HG02852 (cell line): ENCODE measurements at regions not wholly inside any gene's neighbourhood (a gene's known extent, or its start where the extent isn't known, plus 50 kb on each side); places are given as distances from the start of the nearest gene placed in this dataset.
A peak's percentile ranks its signal among the peaks of the same experiment; 100 is the strongest.

Source experiments
- ATAC-seq: cut with Tn5 transposase; IDR thresholded peaks from one replicate; pipeline ENCODE4 v1.9.1; 2021; ENCODE audit warnings: mild to moderate bottlenecking, moderate library complexity; ENCODE audit not compliant: unreplicated experiment

DNA sequence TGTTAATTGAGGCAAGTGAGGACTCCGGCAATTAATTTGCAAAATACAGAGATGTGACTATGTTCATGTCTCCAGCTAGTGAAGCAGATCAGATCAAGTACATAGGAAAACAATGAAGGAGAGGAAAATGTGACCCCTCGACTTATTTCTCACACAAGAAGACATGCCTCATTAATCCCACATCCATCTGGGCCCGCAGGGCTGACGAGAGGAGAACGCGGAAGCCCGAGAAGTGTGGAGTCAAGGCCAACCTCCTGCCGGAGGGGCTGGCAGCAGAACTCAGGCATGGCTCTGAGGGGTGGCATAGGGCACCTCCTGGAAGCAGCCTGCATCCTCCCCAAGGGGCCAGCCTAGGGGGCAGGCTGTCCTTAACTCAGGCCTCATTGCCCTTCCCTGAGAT lies 54.4 kb downstream of the ZNF503 start:
- no peak for ATAC-seq

DNA sequence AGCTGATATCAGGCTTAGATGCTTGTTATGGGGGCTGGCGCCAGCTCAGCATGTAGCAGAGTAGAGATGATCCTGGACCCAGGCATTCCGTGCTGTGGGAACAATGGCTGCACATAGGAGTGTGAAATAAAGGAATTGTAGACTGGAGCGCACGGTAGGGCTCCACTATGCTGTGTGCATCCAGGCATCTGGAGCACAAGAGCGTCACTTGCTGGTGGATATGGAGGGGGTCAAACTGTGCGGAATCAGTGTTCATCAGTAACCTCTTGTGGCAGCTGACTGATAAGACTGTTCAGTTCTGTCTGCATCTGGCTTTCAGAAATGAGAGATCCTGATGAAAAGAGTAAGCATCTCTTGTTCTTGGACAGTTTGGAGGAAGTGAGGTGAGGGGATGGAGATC lies 55.8 kb downstream of the ZNF503 start:
- no peak for ATAC-seq

GRCh38 chr10:75344170-75344569 lies 57.4 kb downstream of the ZNF503 start:
- no peak for ATAC-seq

- ATAC-seq = no peak
These were observed 59.2 kb downstream of the ZNF503 start for GRCh38 chr10:75342397-75342796.

GRCh38 chr10:75335983-75336382 lies 65.6 kb downstream of the ZNF503 start:
- peak; percentile 83 for ATAC-seq

GRCh38 chr10:75335191-75335590 lies 66.4 kb downstream of the ZNF503 start:
- ATAC-seq = no peak

DNA sequence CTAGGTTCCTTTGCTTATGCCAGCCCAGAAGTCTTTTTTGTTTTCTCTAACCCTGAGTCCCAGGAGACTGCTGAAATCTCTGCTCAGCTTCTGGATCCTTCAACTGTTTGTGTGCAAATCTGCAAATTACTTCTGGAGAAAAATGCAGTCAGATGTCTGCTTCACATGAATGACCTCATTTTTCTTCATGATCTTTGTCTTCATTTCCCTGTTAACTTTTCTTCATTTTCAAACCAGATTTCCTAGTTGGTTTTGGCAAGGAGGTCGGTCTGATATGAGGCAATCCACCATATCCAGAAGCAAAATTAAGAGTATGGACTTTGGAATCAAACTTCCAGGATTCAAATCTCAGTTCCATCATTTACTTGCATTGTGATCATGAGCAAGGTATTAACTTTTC lies 66.8 kb downstream of the ZNF503 start:
- no peak for ATAC-seq

DNA sequence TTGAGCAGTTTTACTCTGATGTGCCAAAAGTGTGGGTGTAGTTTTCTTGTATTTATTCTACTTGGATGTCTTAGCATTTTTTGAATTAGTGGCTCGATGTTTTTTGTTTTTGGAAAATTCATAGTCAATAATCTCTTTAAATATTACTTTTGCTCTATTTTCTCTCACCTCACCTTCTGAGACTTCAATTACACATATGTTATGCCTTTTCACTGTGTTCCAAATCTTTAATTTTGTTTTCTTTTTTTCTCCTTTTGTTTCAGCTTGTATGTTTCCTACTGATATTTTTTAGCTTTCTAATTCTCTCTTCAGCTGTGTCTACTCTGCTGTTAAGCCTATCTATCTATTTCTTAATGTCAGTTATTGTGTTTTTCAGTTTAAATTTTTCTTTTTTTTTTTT lies 69.5 kb downstream of the ZNF503 start:
- ATAC-seq = no peak

DNA sequence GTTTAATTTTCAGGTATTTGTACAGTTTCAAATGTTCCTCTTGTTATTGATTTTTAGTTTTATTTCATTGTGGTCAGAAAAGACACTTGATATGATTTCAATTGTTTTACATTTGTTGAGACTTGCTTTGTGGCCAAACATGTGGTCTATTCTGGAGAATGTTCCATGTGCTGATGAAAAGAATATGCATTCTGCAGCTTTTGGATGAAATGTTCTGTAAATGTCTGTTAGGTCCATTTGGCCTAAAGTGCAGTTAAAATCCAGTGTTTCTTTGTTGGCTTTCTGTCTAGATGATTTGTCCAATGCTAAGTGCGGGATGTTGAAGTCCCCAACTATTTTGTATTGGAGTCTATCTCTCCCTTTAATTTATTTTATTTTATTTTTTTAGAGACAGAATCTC lies 70.5 kb downstream of the ZNF503 start:
- no peak for ATAC-seq

DNA sequence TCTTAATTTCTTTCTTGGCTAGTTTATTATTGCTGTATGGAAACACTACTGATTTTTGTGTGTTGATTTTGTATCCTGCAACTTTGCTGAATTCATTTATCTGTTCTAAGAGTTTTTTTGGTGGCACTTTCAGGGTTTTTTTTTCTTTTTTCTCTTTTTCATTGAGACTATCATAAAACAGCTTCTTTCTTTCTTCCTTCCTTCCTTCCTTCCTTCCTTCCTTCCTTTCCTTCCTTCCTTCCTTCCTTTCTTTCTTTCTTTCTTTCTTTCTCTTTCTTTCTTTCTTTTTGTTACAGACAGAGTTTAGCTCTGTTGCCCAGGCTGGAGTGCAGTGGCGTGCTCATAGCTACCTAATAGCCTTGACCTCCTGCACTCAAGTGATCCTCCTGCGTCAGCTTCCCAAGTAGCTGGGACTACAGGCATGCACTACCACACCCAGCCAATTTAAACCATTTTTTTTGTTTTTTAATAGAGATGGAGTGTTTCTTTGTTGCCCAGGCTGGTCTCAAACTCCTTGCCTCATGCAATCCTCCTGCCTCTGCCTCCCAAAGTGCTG lies 72.3 kb downstream of the ZNF503 start:
- ATAC-seq = no peak

DNA sequence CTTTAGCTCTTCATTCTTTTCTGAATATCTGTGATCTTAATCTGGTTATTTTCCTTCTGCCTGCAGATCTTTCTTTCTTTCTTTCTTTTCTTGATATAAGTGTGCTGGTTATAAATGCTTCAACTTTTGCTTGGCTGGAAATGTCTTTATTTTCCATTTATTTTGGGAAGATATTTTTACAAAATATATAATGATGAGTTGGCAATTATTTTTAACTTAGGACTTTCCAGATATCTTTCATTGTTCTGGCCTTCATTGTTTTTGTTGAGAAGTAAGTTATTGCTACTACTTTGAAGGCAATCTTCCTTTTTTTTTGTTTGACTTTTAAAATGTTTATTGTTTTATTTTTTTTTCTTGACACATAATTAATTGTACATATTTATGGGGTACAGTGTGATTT lies 75.3 kb downstream of the ZNF503 start:
- ATAC-seq = no peak

DNA sequence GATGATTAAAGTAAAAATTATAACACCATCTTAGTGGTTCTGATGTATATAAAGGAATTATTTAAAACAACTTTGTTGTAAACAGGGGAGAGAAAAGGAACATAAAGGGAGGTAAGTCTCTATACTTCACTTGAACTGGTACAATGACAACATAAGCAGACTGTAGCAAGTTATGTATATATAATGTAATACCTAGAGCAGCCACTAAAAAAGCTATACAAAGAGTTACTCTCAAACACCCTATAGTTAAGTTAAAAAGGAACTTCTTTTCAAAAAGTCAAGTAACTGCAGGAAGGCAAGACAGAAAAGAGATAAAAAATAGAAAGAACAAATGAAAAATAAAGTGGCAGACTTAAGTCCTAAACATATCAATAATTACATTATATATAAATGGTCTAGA lies 82.3 kb downstream of the ZNF503 start:
- ATAC-seq = no peak

GRCh38 chr10:75314570-75314969 lies 78.8 kb upstream of the COMTD1 start:
- no peak for ATAC-seq

DNA sequence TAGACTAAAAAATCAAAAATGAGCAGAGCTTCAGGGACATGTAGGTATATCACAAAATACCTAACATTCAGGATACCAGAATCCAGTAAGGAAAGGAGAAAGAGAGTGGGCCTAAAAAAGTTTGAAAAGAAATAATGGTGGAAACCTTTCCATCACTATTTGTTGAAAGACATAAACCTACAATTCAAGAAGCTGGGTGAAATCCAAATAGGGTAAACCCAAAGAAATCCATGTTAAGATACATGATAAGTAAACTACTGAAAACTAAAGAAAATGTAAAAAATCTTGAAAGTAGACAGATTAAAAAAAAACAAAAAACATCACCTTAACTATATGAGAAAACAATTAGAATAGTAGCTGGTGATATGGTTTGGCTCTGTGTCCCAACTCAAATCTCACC lies 76.7 kb upstream of the COMTD1 start:
- ATAC-seq = no peak

DNA sequence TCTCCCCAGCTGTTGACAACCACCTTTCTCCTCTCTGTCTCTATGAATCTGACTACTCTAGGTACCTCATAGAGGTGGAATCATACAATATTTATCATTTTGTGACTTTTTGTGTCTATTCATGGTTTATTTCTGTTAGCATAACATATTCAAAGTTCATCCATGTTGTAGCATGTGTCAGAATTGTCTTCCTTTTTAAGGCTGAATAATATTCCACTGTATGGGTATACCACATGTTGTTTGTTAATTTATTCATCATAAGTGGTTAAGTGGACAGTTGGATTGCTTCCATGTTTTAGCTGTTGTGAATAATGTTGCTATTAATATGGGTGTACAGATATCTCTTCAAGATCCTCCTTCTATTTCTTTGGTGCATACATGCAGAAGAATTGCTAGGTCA lies 69.9 kb upstream of the COMTD1 start:
- ATAC-seq = no peak

DNA sequence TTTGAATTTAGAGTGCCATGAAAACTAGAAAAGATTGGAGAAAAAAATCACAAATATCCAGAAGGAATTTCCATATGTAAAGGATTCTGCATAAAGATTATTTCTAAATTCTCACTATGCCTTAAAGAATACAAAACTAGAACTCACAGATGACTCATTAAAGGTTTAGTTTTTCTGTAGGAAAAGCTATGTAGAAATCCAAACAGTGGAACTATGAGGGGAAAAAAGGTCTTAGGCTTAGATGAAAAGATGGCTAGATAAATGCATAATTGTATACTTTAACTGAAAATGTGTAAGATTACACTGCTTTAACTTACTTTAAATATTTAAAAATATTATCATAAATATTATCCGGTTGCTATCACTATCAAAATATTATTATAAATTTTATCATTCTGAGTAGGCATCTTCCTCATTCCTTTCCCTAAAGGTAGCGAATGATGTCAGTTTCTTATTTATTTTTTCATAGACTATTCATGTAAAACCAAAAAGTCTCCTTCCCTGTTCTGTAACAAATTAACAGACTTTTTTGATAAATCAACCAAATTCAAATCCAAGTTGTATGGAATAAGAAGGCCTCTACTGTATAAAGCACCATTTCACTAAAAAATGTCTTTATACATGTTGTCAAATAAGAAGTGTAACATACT lies 69.1 kb upstream of the COMTD1 start:
- ATAC-seq = no peak

DNA sequence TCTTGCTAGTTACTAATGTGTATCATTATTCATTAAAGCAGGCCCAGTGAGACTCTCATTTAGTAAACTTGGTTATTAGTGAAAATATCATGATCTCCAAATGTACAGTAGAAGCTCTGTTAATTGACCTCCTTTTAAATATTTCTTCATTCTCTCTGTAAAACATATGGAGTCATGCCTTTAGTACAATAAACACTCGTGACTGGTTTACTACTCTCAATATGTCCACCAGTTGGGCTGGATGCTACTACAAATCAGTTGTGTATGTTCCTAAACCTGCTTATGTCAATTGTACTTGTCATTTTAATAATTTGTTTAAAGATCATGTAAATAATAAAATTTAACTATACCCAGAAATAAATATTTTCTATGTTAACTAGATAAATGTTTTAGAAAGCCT lies 68.6 kb upstream of the COMTD1 start:
- no peak for ATAC-seq

DNA sequence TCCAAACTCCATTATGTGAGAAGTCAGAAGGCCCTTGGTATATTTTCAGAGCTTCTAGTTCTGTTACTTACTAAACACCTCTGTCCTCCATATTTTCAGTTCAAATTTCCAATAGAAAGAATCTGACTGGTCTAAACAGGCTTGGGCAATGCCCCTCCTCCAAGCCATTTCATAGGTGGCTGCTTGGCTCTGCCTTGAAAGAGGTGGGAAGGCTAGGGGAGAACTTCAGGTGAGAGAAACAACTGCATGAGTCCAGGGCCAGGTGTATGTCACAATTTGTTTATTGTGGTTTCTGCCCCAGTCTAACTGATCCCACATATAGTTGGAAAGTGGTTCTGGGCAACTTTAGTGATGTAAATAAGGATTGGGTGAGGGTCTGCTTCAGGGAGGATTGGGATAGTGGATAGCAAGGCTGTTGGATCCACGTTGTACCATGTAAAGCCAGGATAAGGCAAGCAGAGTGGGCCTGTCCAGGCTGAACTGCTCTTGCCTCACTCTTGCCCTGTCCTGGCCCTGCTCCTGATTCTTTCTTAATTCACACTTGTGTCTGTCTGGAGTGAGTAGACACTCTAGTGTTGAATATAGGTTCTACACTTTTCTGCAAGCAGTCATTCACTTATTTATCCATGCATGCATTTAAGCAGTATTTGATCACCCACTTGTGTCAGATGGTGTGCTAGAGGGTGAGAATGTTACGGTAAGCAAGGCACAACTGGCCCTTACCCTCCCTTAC lies 67.5 kb upstream of the COMTD1 start:
- ATAC-seq = no peak

DNA sequence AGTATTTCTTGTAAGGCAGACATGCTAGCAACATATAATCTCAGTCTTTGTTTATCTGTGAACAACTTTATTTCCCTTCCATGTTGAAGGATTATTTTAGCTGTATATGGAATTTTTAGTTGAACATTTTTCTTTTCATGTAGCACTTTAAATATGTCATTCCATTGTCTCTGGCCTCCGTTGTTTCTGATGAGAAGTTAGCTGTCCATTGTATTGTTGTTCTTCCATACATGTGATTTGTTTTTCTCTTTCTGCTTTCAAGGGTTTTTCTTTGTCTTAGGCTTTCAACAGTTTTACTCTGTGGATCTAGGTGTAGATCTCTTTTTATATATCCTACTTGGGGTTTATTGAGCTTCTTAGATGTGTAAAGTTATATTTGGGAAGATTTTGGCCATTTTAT lies 66.3 kb upstream of the COMTD1 start:
- ATAC-seq = no peak

- no peak for ATAC-seq
These were observed 61.4 kb upstream of the COMTD1 start for GRCh38 chr10:75297021-75297599.

- no peak for ATAC-seq
These were observed 60.2 kb upstream of the COMTD1 start for GRCh38 chr10:75295868-75296441.
